Right atrium auricular region (tissue), 2 donors: ENCODE measurements at regions not wholly inside any gene's neighbourhood (a gene's known extent, or its start where the extent isn't known, plus 50 kb on each side); places are given as distances from the start of the nearest gene placed in this dataset.

ENCODE experiments used
- DNase-seq: peaks from one replicate; pipeline ENCODE4 v3.0.0-alpha.2; 2019; ENCODE audit warnings: low spot score
- H3K27ac ChIP-seq, 2 donors: fragments of 200-600 bp; sonication (generic); 1 replicate in 1 of 2; 2 replicates in 1 of 2; pipeline ENCODE4 v1.5.1; 2016 to 2019
- H3K27me3 ChIP-seq, 2 donors: fragments of 200-600 bp; sonication (generic); one replicate each; pipeline versions ENCODE4 v1.5.1 to v1.6.0; 2017 to 2019
- H3K36me3 ChIP-seq: fragments of 200-600 bp; sonication (generic); one replicate; pipeline ENCODE4 v1.5.1; 2016
- H3K4me1 ChIP-seq, 2 donors: fragments of 200-600 bp; sonication (generic); one replicate each; pipeline versions ENCODE4 v1.5.1 to v1.6.0; 2017 to 2019
- H3K4me3 ChIP-seq, 2 donors: fragments of 200-600 bp; sonication (generic); 1 replicate in 1 of 2; 2 replicates in 1 of 2; pipeline ENCODE4 v1.5.1; 2017 to 2019; ENCODE audit warnings: mild to moderate bottlenecking in 1 of 2, moderate library complexity in 1 of 2
- H3K9me3 ChIP-seq, 2 donors: fragments of 200-600 bp; sonication (generic); one replicate each; pipeline ENCODE4 v1.5.1; 2019
- CTCF ChIP-seq, 2 donors: fragments of 200-600 bp; sonication (generic); IDR thresholded peaks; one replicate each; pipeline ENCODE4 v1.5.1; 2019; ENCODE audit warnings: antibody characterized with exemption in 2 of 2

GRCh38 chr3:6223572-6223971 is 637.3 kb upstream of the GRM7 start:
- TF ChIP-seq CTCF (IDR thresholded peaks at IDR 0.05) = no peak

GRCh38 chr3:6228958-6229683 is 631.8 kb upstream of the GRM7 start:
- DNase-seq = no peak
- no peaks in the 10 kb centered on the region for H3K9me3 ChIP-seq
- H3K4me1 ChIP-seq = no peaks in the 10 kb centered on the region
- no peak overlapping the region for H3K27ac ChIP-seq
- no peak for TF ChIP-seq CTCF (IDR thresholded peaks at IDR 0.05)
- no peaks in the 10 kb centered on the region for H3K36me3 ChIP-seq
- no peak overlapping the region for H3K4me3 ChIP-seq
- H3K27me3 ChIP-seq = no peaks in the 10 kb centered on the region

More at GRCh38 chr3:6223572-6223971, 637.3 kb upstream of the GRM7 start:
- Histone ChIP-seq H3K36me3 (no peaks in the 10 kb centered on the region), H3K4me3 (no peak overlapping the region), H3K27ac (no peak overlapping the region), H3K9me3 (no peaks in the 10 kb centered on the region), H3K4me1 (no peaks in the 10 kb centered on the region), H3K27me3 (no peaks in the 10 kb centered on the region)
- DNase-seq = no peak

- Histone ChIP-seq H3K27ac (no peak overlapping the region), H3K9me3 (no peaks in the 10 kb centered on the region), H3K36me3 (no peaks in the 10 kb centered on the region), H3K4me3 (no peak overlapping the region), H3K4me1 (no peaks in the 10 kb centered on the region), H3K27me3 (no peaks in the 10 kb centered on the region)
- TF ChIP-seq CTCF (IDR thresholded peaks at IDR 0.05) = no peak
- DNase-seq = no peak
These were observed 631.0 kb upstream of the GRM7 start for GRCh38 chr3:6229778-6230410.

GRCh38 chr3:6242104-6242503 is 618.8 kb upstream of the GRM7 start:
- DNase-seq = no peak
- TF ChIP-seq CTCF (IDR thresholded peaks at IDR 0.05) = no peak
- H3K9me3 ChIP-seq = no peaks in the 10 kb centered on the region
- H3K36me3 ChIP-seq = no peaks in the 10 kb centered on the region
- no peaks in the 10 kb centered on the region for H3K27me3 ChIP-seq
- no peaks in the 10 kb centered on the region for H3K4me1 ChIP-seq
- no peak overlapping the region for H3K4me3 ChIP-seq
- H3K27ac ChIP-seq = no peak overlapping the region

GRCh38 chr3:6248528-6248927 is 612.4 kb upstream of the GRM7 start:
- Histone ChIP-seq H3K4me1 (no peaks in the 10 kb centered on the region), H3K27me3 (no peaks in the 10 kb centered on the region), H3K9me3 (no peaks in the 10 kb centered on the region), H3K4me3 (no peak overlapping the region), H3K36me3 (no peaks in the 10 kb centered on the region), H3K27ac (no peak overlapping the region)
- TF ChIP-seq CTCF (IDR thresholded peaks at IDR 0.05) = no peak
- DNase-seq = no peak
